Right kidney (tissue), 1 donor: ENCODE measurements at regions not wholly inside any gene's neighbourhood (a gene's known extent, or its start where the extent isn't known, plus 50 kb on each side); places are given as distances from the start of the nearest gene placed in this dataset.
"Not testable (repeated sequence)": the region's sequence is repeated elsewhere in the genome, so short reads cannot be mapped to it uniquely, and the experiment has no call there.

Experiments
- DNase-seq: peaks from one replicate; pipeline ENCODE4 v3.0.0-alpha.2; 2016

DNA sequence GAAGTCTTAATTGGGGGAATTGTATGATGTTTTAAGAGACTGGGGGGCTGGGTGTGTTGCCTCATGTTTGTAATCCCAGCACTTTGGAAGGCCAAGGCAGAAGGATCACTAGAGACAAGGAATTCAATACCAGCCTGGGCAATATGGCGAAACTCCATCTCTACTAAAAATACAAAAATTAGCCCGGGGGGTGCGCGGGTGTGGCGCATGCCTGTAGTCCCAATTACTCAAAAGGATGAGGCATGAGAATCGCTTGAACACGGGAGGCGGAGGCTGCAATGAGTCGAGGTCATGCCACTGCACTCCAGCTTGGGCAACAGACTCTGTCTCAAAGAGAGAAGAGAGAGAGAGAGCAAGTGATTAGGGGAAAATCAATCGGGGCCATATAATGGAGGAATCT, 600.5 kb downstream of the SLC16A7 start:
- no peak for DNase-seq

DNA sequence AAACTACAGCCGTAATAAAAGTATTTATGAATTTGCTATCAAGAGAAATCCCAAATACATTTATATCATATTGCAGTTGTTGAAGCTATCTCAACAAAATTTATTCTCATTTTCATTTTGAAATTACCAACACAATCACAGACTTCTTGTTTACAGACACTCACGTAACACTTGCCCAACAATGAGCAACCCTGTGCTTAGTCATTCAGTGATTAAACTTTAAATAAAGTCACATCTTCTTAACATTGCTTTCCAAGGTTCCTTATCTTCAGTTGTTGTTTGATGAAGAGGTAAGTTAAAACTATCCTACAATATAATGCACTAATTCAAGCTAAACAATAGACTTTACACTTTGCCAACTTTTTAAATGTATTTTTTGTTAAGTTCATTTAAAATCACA, 601.8 kb downstream of the SLC16A7 start:
- DNase-seq: no peak

- DNase-seq: no peak
These were observed 606.1 kb downstream of the SLC16A7 start for GRCh38 chr12:60201891-60202290.

DNA sequence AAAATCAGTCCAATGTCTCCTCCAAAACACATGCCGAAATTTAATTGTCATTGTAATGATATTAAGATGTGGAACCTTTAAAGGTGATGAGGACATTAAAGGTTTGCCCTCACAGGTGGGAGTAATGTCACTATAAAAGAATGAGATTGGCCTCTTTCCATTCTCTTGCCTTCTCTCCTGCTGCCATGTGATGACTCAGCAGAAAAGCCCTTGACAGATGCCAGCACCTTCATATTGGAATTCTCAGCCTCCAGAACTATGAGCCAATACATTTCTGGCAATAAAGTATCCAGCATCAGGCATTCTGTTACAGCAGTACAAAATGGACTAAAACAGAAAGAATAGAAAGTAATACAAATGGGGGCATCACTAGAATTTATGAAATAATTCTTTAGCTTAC, 609.7 kb downstream of the SLC16A7 start:
- no peak for DNase-seq

DNA sequence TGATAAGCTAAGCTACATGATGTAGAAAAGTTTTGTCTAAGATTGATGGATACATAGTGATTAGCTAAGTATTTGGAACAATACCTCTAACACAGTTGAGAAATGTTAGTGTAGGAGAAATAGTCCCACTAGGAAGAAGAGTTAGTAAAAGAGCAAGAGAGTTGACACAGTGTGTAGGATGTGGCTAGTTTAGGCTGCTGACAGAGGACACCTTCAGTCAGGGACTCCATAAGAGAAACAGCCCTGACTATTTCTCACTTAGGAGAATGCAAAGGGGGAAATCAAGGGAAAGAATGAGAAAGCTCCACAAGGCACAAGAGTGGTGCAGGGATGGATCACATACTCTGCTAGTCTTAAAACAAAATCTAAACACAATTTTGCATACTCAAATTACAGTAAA, 613.7 kb downstream of the SLC16A7 start:
- DNase-seq: no peak

DNA sequence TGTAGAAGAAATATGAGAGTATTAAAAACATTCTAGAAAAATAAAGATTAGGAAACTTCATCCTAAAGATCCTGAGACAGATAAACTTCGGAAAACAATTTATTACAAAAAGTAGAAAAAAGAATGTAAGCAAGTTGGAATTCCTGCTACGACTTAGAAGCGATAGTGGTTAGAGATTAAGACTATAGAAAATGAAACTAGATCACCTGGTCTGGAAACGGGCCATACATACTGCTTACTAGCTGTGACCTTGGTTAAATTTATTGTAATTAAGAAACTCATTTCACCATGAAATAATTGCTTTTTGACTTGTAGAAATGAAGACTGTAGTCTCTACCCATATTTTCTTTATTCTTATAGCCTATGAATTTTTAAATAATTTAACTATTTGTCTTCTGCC, 614.1 kb downstream of the SLC16A7 start:
- no peak for DNase-seq

DNA sequence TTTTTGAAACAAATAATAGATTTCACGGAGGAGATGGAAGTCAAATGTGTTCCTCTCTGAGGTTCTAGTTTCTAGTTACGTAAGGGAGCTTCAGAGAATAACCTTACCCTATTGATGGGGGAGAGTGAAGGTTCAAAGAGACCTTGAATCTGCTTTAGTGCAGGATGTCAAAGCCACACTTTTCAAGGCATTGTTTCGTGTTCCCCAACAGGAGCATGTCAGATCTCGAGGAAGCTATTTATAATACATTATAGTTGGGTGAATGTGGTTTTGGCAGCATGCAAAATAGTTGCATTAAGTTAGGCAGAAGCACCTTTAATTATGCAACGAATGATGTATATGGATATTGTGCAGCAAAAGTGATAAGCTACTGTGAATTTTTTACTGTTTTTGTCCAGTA, 614.9 kb downstream of the SLC16A7 start:
- DNase-seq: no peak

- no peak for DNase-seq
These were observed 615.4 kb downstream of the SLC16A7 start for GRCh38 chr12:60211244-60211643.

GRCh38 chr12:60212159-60213000, 616.6 kb downstream of the SLC16A7 start:
- DNase-seq: no peak

GRCh38 chr12:60213272-60213671, 617.4 kb downstream of the SLC16A7 start:
- DNase-seq: not testable (repeated sequence)

- DNase-seq: no peak
These were observed 620.4 kb downstream of the SLC16A7 start for GRCh38 chr12:60216226-60216625.

DNA sequence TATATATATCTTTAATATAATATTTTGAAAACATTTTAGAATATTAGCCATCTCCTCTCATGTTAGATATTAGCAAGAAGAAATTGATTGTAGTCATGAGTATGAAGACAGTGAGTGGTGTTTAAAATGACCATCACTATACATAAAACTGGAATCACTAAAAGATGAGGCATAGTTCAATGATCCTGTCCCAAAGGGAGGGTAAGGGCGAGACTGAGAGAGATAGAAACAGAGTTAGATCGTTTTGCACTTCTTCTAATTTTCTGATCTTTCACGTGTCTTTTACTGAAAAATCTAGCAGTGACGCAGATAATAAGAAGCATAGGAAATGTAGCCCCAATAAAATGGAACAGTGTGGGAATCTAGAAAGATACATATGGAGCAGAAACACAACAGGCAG, 627.4 kb downstream of the SLC16A7 start:
- DNase-seq: no peak

GRCh38 chr12:60225216-60226000, 629.6 kb downstream of the SLC16A7 start:
- DNase-seq: no peak

DNA sequence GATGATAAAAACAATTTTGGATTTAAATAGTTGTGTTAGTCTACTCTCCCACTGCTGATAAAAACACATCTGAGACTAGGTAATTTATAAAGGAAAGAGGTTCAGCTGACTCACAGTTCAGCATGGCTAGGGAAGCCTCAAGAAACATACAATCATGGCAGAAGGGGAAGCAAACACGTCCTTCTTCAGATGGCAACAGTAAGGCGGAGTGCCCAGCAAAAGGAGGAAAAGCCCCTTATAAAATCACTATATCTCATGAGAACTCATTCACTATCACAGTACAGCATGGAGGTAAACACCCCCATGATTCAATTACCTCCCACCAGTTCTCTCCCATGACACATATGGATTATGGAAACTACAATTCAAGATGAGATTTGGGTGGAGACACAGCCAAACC, 632.1 kb downstream of the SLC16A7 start:
- DNase-seq: no peak

DNA sequence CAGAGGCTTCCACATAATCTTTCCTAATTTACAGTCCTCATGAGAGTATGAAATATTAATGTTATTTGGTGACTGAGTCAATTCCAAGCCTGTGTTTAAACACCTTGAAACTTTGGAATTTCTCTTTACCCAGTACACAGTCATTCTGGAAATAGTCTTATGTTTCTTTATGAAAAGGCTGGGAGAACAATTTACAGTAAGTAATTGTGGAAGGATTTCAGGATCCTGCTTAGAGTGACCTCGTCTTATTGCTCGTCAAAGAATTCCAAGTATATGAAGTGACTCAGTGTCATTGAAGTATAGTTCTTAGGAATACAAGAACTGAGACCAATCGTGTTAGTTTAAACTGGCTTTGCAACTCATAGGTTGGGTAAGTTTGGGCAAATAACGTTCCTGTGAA, 634.2 kb downstream of the SLC16A7 start:
- DNase-seq: no peak

DNA sequence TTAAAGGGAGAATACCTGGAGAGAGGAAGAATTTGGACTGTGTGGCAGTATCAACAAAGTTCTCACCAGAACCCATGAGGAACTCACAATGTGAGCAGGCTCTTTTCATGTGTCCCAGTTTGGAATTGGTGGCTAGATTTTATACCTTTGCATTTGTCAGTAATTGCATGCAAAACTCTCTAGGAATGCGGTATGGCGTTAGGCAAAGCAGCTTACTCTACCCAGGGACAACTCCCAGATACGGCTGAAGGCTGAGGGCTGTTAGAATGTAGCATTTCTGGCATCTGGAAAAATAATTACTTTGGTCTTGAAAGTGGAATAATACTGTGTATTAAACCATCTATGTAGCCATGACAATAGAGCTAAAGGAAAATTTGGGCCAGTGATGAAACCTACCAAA, 635.5 kb downstream of the SLC16A7 start:
- no peak for DNase-seq

DNA sequence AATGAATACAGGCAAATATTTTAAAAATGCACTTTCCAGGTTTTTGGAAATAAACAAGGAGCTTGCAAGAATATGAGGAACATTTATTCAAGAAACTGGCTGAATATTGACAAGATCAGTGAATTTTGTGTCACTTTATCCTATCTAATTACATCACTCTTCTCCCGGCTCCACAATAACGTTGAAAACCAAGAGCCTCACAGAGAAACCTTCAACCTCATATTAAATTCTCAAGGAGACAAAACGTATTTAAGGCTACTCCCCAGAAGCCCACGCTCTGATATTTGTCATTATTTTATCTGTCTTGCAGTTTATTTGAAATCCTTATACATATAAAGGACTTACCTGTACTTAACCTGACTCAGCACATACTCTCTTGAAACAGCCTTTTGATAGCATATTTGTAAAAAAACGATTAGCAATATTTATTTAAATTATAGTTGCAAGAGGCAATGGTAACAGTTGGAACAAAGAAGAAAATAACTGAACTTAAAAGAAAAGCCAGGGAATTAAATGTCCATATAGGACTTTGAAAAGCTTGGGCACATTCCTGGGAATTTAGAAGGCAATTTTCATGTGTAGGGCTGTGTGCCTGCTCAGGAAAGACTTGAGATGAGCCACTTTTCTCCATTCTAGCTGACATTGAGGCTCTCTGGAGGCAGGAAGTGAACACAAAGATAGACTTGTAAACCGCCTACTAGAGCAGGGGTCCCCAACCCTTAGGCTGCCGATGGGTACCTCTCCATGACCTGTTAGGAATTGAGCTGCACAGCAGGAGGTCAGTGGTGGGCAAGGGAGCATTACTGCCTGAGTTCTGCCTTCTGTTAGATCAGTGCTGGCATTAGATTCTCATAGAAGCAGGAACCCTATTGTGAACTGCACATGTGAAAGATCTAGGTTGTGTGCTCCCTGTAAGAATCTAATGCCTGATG, 636.4 kb downstream of the SLC16A7 start:
- DNase-seq: no peak

- not testable (repeated sequence) for DNase-seq
These were observed 638.9 kb downstream of the SLC16A7 start for GRCh38 chr12:60234611-60235195.

- no peak for DNase-seq
These were observed 639.4 kb downstream of the SLC16A7 start for GRCh38 chr12:60235261-60235660.

DNA sequence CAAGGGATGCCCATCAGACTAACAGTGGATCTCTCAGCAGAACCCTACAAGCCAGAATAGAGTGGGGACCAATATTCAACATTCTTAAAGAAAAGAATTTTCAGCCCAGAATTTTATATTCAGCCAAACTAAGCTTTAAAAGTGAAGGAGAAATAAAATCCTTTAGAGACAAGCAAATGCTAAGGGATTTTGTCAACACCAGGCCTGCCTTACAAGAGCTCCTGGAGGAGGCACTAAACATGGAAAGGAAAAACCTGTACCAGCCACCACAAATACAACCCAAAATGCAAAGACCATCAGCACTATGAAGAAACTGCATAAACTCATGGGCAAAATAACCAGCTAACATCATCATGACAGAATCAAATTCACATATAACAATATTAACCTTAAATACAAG, 640.6 kb downstream of the SLC16A7 start:
- DNase-seq: not testable (repeated sequence)

GRCh38 chr12:60240891-60241290, 645.1 kb downstream of the SLC16A7 start:
- no peak for DNase-seq

- DNase-seq: no peak
These were observed 655.3 kb downstream of the SLC16A7 start for GRCh38 chr12:60251091-60251490.
